ENCODE measurements at regions not wholly inside any gene's neighbourhood (a gene's known extent, or its start where the extent isn't known, plus 50 kb on each side); places are given as distances from the start of the nearest gene placed in this dataset.

DNA sequence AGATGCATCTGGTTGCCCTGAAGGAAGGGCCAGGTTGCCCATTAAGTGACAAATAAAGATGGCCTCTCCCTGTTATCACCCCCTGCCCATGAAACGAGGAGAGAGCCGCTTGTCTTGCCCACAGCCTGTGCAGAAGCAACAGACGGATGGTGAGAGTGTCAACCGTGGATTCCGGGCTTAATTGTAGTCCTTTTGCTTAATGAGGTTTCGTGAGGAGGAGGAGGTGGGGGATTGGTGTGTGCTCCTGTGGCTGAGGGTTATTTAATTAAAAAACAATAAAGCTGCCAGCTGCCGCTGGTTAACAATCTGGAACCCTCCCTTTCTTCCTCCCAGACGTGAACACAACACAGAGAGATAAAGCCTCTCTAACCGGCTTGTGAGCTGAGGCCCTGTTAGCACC lies 188.0 kb upstream of the PARD3B start:
- no peak for TF ChIP-seq CTCF (conservative IDR thresholded peaks at IDR 0.05; ENCODE audit: low read length)
- no peak for TF ChIP-seq EZH2phosphoT487 (IDR thresholded peaks at IDR 0.05; ENCODE audit: borderline replicate concordance)
